ENCODE measurements at regions not wholly inside any gene's neighbourhood (a gene's known extent, or its start where the extent isn't known, plus 50 kb on each side); places are given as distances from the start of the nearest gene placed in this dataset.

- TF ChIP-seq CTCF (IDR thresholded peaks at IDR 0.05 in 2 of 3, conservative IDR thresholded peaks at IDR 0.05 in 1 of 3; ENCODE audit: control insufficient read depth in 2 of 3, extremely low read depth in 1 of 3, insufficient read depth in 1 of 3, low read depth in 3 of 3, low read length in 3 of 3) (no peak), HDAC6 (IDR thresholded peaks at IDR 0.05; ENCODE audit: unreplicated experiment) (no peak), GABPA (IDR thresholded peaks at IDR 0.05; ENCODE audit: low read depth) (no peak), YY1 (IDR thresholded peaks at IDR 0.05; ENCODE audit: low read depth, low read length) (no peak), NFXL1 (IDR thresholded peaks at IDR 0.05; ENCODE audit: borderline replicate concordance) (no peak), HDAC2 (IDR thresholded peaks at IDR 0.05) (no peak), TCF12 (IDR thresholded peaks at IDR 0.05; ENCODE audit: low read depth, low read length) (no peak)
Observed at GRCh38 chr15:70447928-70448698, 315.2 kb downstream of the UACA start.
